GM08714 (cell line): ENCODE measurements at regions not wholly inside any gene's neighbourhood (a gene's known extent, or its start where the extent isn't known, plus 50 kb on each side); places are given as distances from the start of the nearest gene placed in this dataset.
"Not testable (repeated sequence)": the region's sequence is repeated elsewhere in the genome, so short reads cannot be mapped to it uniquely, and the experiment has no call there.

Experiments
- H3K4me3 ChIP-seq: fragments of 200-500 bp; sonication (Bioruptor generic); 2 replicates; pipeline ENCODE4 v1.5.1; 2014; ENCODE audit warnings: mild to moderate bottlenecking, low read length, inconsistent platforms
- ZNF274 ChIP-seq: IDR thresholded peaks from 2 replicates; pipeline ENCODE4 v1.6.1; 2012; ENCODE audit warnings: mild to moderate bottlenecking, low read depth, low read length

DNA sequence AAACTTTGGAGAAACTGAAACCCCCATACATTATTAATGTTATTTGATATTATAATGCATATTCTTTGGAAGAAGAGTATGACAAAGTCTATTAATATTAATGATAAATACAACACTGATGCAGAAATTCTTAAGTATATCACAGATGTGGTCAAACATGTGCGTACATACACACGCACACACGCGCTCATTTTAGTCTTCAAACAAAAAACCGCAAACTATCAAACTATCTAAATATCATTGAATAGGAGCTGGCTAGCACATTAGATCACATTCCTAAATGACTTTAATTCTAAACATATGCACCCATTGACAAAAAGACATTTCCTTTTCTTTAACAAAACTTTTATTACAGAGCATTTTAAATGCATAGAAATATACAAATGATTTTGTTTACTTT, 872.7 kb downstream of the SLC16A7 start:
- TF ChIP-seq ZNF274: no peak
- H3K4me3 ChIP-seq: no peak overlapping the region

DNA sequence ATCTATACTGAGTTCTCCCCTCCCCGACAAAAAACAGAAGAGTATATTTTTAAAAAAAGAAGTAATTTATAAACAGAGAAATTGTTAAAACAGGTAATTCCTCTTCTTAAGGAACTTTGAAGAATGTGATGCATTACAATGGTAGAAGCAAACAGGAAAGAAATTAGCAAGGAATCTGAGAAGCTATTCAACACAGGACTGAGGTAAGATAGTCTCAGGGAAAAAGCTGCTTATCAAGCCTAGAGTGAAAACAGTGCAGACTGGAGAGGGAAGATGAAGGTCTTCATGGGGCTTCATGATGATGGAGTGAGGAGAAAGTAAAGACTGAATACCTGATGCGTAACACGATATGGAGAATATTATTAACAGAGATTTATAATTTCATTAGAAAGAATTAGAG, 880.0 kb downstream of the SLC16A7 start:
- no peak for TF ChIP-seq ZNF274

GRCh38 chr12:60487284-60487683, 891.5 kb downstream of the SLC16A7 start:
- TF ChIP-seq ZNF274: no peak
- no peak overlapping the region for H3K4me3 ChIP-seq

More for the DNA sequence above, 880.0 kb downstream of the SLC16A7 start:
- no peak overlapping the region for H3K4me3 ChIP-seq

DNA sequence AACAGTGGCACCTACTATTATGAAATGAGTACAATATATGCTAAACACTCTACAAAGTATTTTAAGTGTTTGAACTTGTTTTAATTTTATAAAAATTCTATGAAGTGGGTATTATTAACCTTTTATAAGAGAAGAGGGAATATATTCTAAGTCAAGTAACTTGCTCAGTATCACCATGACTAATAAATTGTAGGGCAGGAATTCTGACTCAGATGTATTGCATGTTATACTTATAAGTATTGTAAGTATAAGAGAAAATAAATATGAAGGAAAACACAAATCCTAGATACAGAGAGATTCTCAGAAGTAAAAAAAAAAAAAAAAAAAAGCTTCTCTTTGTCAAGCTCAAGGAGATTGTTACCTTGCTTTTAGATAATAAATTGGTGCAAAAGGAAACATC, 893.2 kb downstream of the SLC16A7 start:
- TF ChIP-seq ZNF274: no peak
- H3K4me3 ChIP-seq: no peak overlapping the region

DNA sequence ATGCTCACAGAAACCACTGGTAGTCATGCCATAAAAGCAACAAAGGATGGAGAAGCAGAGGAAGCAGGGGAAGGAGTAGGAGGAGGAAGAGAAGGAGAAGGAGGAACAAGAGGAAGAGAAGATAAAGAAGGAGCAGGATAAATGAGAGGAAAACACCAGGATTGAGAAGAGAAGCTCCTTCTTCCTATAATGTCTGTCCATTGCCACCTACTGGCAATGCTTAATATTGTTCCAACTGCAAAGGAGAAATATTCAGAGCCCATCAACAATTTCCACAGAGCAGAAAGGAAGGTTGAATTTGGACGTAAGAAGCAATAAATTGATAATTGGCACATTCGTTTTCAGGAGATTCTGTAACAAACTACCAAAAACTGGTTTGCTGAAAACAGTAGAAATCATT, 898.4 kb downstream of the SLC16A7 start:
- no peak overlapping the region for H3K4me3 ChIP-seq
- TF ChIP-seq ZNF274: no peak

DNA sequence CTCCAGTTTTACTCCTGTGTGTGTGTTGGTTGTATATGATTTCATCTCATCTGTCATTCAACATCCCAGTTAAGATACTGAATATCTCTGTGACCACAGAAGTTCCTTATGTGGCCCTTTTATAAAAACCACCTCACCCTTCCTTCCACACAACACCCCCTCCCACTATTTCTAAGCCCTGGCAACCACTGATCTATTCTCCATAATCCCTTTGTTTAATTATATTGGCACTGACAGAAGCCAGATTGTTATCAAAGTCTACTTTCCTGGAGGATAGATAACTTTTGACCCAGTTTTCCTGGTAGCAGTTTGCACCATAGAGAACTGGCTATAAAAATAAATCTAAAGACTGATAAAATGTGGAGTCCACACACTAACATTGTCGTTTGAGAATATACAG, 902.8 kb downstream of the SLC16A7 start:
- TF ChIP-seq ZNF274: no peak
- no peak overlapping the region for H3K4me3 ChIP-seq

- TF ChIP-seq ZNF274: no peak
These were observed 905.4 kb downstream of the SLC16A7 start for GRCh38 chr12:60501124-60501729.

DNA sequence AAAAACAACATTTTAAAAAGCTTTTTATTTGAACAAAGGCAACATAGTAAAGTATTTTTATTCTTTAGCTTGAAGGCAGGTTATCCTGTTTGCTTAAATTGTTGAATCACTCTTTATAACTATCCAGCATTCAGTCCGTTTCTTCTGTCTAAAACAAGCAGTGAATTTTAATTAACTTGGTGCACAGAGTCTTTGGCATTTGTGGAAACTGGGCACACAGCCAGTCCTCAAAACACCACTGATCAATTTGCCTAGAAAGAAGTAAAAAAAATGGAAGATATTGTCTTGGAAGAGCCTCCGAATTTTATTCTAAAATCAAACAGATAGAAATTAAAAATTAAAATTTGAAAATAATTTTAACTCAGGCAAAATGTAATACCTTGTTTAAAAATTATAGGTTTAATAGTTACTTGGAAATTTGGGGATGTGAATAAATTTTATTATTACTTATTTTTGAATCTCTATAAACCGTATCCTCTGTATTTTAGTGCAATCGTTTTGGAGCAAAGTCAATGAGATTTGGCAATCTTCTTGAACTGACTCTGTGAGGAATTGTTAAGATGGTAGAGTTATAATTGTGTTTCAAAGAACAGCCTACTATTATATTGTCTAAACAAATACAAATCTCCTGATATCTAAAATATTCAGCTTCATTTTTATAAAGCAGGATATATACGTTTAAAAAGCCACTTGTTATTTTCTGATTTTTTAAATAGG, 927.0 kb downstream of the SLC16A7 start:
- TF ChIP-seq ZNF274: no peak
- no peak overlapping the region for H3K4me3 ChIP-seq

More at GRCh38 chr12:60501124-60501729, 905.4 kb downstream of the SLC16A7 start:
- no peak overlapping the region for H3K4me3 ChIP-seq

DNA sequence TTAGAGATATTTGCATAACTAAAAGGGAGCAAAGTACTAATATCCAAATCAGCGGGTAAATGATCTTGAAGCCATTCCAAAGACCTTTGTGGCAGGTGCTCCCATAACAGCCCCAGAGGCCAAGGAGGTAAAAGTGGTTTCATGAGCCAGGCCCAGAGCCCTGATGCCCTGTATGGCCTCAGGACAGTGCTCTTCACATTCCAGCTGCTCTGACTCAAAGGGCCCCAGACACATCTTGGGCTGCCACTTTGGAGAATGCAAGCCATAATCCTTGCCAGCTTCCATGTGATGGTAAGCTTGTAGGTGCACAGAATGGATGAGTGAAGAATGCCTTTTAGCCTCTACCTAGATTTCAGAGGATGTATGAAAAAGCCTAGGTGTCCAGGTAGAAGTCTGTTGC, 933.4 kb downstream of the SLC16A7 start:
- TF ChIP-seq ZNF274: no peak

GRCh38 chr12:60529723-60530122, 933.9 kb downstream of the SLC16A7 start:
- no peak for TF ChIP-seq ZNF274
- no peak overlapping the region for H3K4me3 ChIP-seq

More for the DNA sequence above, 933.4 kb downstream of the SLC16A7 start:
- H3K4me3 ChIP-seq: no peak overlapping the region

GRCh38 chr12:60535363-60535762, 939.5 kb downstream of the SLC16A7 start:
- H3K4me3 ChIP-seq: no peak overlapping the region
- TF ChIP-seq ZNF274: no peak

DNA sequence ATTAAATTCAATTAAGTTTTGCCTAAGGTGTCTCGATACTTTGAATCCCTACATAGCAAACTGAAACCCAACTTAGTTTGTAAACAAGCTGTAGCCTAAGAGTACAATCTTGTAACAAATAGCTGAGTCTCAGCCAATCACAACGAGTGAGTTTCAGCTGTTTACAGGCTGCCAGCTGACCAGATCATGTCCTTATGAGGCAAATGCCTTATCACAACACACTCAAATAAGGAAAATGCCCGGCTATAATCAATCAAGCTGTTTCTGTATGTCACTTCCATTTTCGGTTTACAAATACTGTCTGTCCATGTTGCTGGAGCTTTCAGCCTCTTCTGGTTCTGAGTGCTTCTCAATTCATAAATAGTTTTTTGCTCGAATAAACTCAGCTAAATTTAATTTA, 943.8 kb downstream of the SLC16A7 start:
- no peak overlapping the region for H3K4me3 ChIP-seq
- TF ChIP-seq ZNF274: no peak

- TF ChIP-seq ZNF274: no peak
These were observed 973.1 kb downstream of the SLC16A7 start for GRCh38 chr12:60568914-60569313.

GRCh38 chr12:60577607-60578006, 981.8 kb downstream of the SLC16A7 start:
- TF ChIP-seq ZNF274: no peak
- no peak overlapping the region for H3K4me3 ChIP-seq

More at GRCh38 chr12:60568914-60569313, 973.1 kb downstream of the SLC16A7 start:
- H3K4me3 ChIP-seq: no peak overlapping the region

GRCh38 chr12:60587664-60588063, 991.8 kb downstream of the SLC16A7 start:
- not testable (repeated sequence) for H3K4me3 ChIP-seq

DNA sequence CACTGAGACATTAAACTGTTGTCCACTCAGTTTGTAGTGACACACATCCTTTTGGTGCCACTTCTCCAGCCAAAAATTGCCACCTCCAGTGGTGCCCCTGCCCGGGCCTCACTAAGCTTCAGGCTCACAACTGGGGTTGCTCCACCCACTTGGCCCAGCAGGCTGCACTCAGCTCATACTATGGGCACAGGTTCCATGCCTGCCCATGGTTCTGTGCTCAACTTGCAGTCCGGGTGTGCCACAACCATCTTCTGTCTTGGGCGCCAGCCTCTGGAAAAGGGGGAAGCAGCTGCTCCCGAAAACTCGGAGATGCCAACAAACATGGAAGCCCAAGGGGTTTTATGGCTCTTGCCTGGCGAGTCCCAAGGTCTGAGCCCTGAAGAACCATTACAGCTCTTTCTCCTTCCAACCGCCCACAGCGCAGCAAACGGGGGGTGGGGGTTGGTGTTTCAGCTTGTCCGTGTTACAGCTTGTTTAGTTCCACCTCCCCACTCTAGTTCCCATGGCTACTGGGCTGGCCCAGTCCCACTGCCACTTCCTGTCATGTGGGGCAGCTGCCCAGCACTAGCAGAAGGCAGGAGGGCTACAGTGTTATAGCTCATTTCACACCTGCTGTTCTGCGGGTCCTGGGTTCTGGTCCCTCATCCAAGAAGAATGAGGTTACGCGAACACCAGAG, 998.3 kb downstream of the SLC16A7 start:
- TF ChIP-seq ZNF274: no peak
- H3K4me3 ChIP-seq: no peak overlapping the region
